Spinal cord (tissue), 9 donors: ENCODE measurements at regions not wholly inside any gene's neighbourhood (a gene's known extent, or its start where the extent isn't known, plus 50 kb on each side); places are given as distances from the start of the nearest gene placed in this dataset.

Experiments
- DNase-seq, 6 donors: peaks; one replicate each; pipeline versions ENCODE4 v3.0.0 to v3.0.0-alpha.2; 2013 to 2015; ENCODE audit warnings: low spot score in 6 of 6, low read depth in 4 of 6
- H3K27ac ChIP-seq: one replicate; pipeline ENCODE4 v1.5.1; 2013; ENCODE audit warnings: low read depth, low read length, control low read depth
- H3K27me3 ChIP-seq: one replicate; pipeline ENCODE4 v1.6.1; 2013; ENCODE audit warnings: low read length; ENCODE audit not compliant: control insufficient read depth, insufficient read depth
- H3K36me3 ChIP-seq: one replicate; pipeline ENCODE4 v1.6.1; 2013; ENCODE audit warnings: low read length; ENCODE audit not compliant: control insufficient read depth, insufficient read depth
- H3K4me1 ChIP-seq: one replicate; pipeline ENCODE4 v1.6.1; 2013; ENCODE audit warnings: low read length; ENCODE audit not compliant: control insufficient read depth, insufficient read depth
- H3K4me3 ChIP-seq: one replicate; pipeline ENCODE4 v1.5.1; 2013; ENCODE audit warnings: low read depth, low read length, control low read depth
- H3K9me3 ChIP-seq: one replicate; pipeline ENCODE4 v1.6.1; 2013; ENCODE audit warnings: low read length; ENCODE audit not compliant: control insufficient read depth, insufficient read depth
- WGBS: methylation state at CpG from one replicate; pipeline ENCODE4 v1.1.5; 2013; ENCODE audit warnings: missing lambda C conversion rate; ENCODE audit not compliant: insufficient coverage; 5-methylcytosine and 5-hydroxymethylcytosine counted together
- donor health status: healthy.

DNA sequence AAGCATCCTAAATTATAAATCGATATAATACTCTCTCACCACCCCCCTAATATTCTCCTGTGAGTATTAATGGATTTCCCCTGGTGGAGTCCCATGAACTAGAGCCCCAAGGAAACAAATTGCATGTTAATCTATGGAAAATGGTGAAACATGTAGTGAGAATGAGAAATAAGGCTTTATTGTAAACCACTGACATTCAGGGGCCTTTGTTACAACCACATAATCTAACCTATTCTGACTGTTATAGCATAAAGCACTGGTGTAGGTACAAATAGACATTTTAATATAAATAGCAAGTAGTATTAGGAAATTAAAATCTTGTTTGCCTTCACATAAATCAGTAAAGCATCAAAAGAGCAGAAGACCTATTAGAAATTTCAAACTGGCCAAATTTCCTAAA, 65.3 kb upstream of the TLK1 start:
- Histone ChIP-seq H3K36me3 (no peaks in the 10 kb centered on the region), H3K4me3 (no peak overlapping the region), H3K4me1 (no peaks in the 10 kb centered on the region), H3K9me3 (no peaks in the 10 kb centered on the region), H3K27ac (no peak overlapping the region), H3K27me3 (no peaks in the 10 kb centered on the region)
- WGBS, result no CpG with 5 or more reads among the region's 1 CpG
- DNase-seq, result no peak

GRCh38 chr2:171225302-171225980, 64.7 kb upstream of the TLK1 start:
- H3K4me1 ChIP-seq, result no peaks in the 10 kb centered on the region
- H3K36me3 ChIP-seq, result no peaks in the 10 kb centered on the region
- H3K27ac ChIP-seq, result no peak overlapping the region
- H3K9me3 ChIP-seq, result no peaks in the 10 kb centered on the region
- no CpG with 5 or more reads among the region's 3 CpGs for WGBS
- H3K27me3 ChIP-seq, result no peaks in the 10 kb centered on the region
- H3K4me3 ChIP-seq, result no peak overlapping the region
- DNase-seq, result no peak

GRCh38 chr2:171217330-171217729, 56.6 kb upstream of the TLK1 start:
- WGBS, result no CpG with 5 or more reads among the region's 2 CpGs
- Histone ChIP-seq H3K27me3 (no peaks in the 10 kb centered on the region), H3K4me1 (no peaks in the 10 kb centered on the region), H3K9me3 (no peaks in the 10 kb centered on the region), H3K27ac (no peak overlapping the region), H3K36me3 (no peaks in the 10 kb centered on the region), H3K4me3 (no peak overlapping the region)
- no peak for DNase-seq

- DNase-seq, result no peak
- no peaks in the 10 kb centered on the region for H3K36me3 ChIP-seq
- no peaks in the 10 kb centered on the region for H3K9me3 ChIP-seq
- H3K4me3 ChIP-seq, result no peak overlapping the region
- no peaks in the 10 kb centered on the region for H3K27me3 ChIP-seq
- H3K27ac ChIP-seq, result no peak overlapping the region
- 69% methylated on average over 3 of the region's 5 CpGs for WGBS
- no peaks in the 10 kb centered on the region for H3K4me1 ChIP-seq
These were observed 55.9 kb upstream of the TLK1 start for GRCh38 chr2:171216631-171217030.

GRCh38 chr2:171214093-171214492, 53.4 kb upstream of the TLK1 start:
- H3K9me3 ChIP-seq, result no peaks in the 10 kb centered on the region
- no peaks in the 10 kb centered on the region for H3K36me3 ChIP-seq
- H3K4me1 ChIP-seq, result no peaks in the 10 kb centered on the region
- WGBS, result 98% methylated on average over 3 of the region's 5 CpGs
- H3K27me3 ChIP-seq, result no peaks in the 10 kb centered on the region
- no peak overlapping the region for H3K4me3 ChIP-seq
- no peak overlapping the region for H3K27ac ChIP-seq
- DNase-seq, result no peak

DNA sequence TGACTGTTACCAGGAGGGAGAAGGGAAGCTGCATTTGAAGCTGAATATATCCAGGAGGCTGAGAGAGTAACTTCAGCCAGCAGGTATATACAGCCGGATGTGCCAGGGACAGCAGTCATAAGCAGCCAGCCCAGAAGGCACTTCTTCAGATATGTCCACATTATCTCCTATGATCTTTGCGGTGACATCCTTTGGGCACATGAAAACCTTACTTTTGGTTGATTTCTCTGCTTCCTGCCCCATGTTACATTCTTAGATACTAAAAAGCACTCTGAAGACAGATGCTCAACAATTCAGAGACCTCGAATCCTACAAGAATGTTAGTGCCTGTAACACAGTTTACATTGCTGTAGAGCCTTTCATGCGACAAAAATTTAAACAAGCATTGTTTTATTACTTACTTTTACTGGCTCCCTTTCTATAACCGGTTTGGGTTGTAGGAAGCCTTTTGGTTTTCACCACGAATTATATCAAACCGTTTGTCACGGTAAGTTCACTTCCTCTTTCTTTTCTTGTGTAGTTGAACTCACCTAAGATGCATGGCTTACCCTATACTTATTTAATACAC, 50.3 kb upstream of the TLK1 start:
- DNase-seq, result no peak
- no peak overlapping the region for H3K4me3 ChIP-seq
- no peaks in the 10 kb centered on the region for H3K9me3 ChIP-seq
- H3K4me1 ChIP-seq, result no peaks in the 10 kb centered on the region
- no peaks in the 10 kb centered on the region for H3K36me3 ChIP-seq
- H3K27ac ChIP-seq, result no peak overlapping the region
- no peaks in the 10 kb centered on the region for H3K27me3 ChIP-seq
- WGBS, result 83% methylated on average over 2 of the region's 8 CpGs
